ENCODE measurements at regions not wholly inside any gene's neighbourhood (a gene's known extent, or its start where the extent isn't known, plus 50 kb on each side); places are given as distances from the start of the nearest gene placed in this dataset.

DNA sequence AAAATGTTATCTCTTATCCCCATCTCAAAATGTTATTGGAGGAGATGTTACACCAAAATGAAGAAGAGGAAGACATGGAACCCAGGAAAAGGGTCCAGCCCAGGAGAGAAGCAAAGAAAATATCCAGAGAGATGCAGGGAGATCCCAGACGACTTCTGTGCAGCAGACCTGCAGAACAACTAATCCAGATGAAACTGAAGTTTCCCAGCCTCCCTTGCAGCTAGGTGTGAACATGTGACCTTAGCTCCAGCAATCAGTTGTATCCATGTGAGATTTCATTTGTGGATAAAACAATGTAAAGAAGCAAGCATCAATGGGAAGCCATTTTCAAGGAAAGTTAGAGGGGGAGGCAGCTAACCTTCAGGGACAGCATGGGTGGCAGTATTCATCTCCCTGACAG, 55.8 kb upstream of the NANOS1 start:
- TF ChIP-seq POLR2A (IDR thresholded peaks at IDR 0.05; ENCODE audit: low read length) (no peak), GATA1 (IDR thresholded peaks at IDR 0.05; ENCODE audit: low read depth, low read length) (no peak)

All from erythroblast (primary cell).